DND-41 (cell line): ENCODE measurements at regions not wholly inside any gene's neighbourhood (a gene's known extent, or its start where the extent isn't known, plus 50 kb on each side); places are given as distances from the start of the nearest gene placed in this dataset.
"Not testable (repeated sequence)": the region's sequence is repeated elsewhere in the genome, so short reads cannot be mapped to it uniquely, and the experiment has no call there.

Source experiments
- ATAC-seq: fragments of 200-7000 bp; cut with Tn5 transposase; 3 replicates; pipeline ENCODE4 v1.9.1; 2021; ENCODE audit warnings: low read depth; ENCODE audit not compliant: insufficient read depth
- DNase-seq: peaks from one replicate; pipeline ENCODE4 v3.0.0-alpha.2; 2020
- H2AFZ ChIP-seq: 2 replicates; pipeline ENCODE4 v1.6.0; 2012; ENCODE audit warnings: low read depth, low read length
- H3K27ac ChIP-seq: 2 replicates; pipeline ENCODE4 v1.5.1; 2012; ENCODE audit warnings: low read length, inconsistent platforms
- H3K27me3 ChIP-seq: fragments of 200-600 bp; sonication (generic); 2 replicates; pipeline ENCODE4 v1.6.0; 2012; ENCODE audit warnings: low read length, mild to moderate bottlenecking, inconsistent platforms; ENCODE audit not compliant: insufficient read depth, poor library complexity
- H3K36me3 ChIP-seq: 2 replicates; pipeline ENCODE4 v1.5.1; 2012; ENCODE audit warnings: low read length, inconsistent platforms; ENCODE audit not compliant: insufficient read depth
- H3K4me1 ChIP-seq: 2 replicates; pipeline ENCODE4 v1.5.1; 2012; ENCODE audit warnings: mild to moderate bottlenecking, low read length; ENCODE audit not compliant: insufficient read depth
- H3K4me2 ChIP-seq: 2 replicates; pipeline ENCODE4 v1.6.0; 2012; ENCODE audit warnings: mild to moderate bottlenecking, moderate library complexity, low read length, inconsistent platforms; ENCODE audit not compliant: insufficient read depth
- H3K4me3 ChIP-seq, 2 experiments: fragments of 200-600 bp in 1 of 2; shearing (Covaris generic) in 1 of 2; 2 replicates each; pipeline ENCODE4 v1.5.1; 2012 to 2016; ENCODE audit warnings: inconsistent platforms in 2 of 2, low read length in 2 of 2, mild to moderate bottlenecking in 2 of 2, low read depth in 1 of 2, moderate library complexity in 1 of 2
- H3K79me2 ChIP-seq: 2 replicates; pipeline ENCODE4 v1.6.0; 2012; ENCODE audit warnings: low read length, inconsistent platforms; ENCODE audit not compliant: insufficient read depth
- H3K9ac ChIP-seq: 2 replicates; pipeline ENCODE4 v1.6.0; 2012; ENCODE audit warnings: low read depth, mild to moderate bottlenecking, inconsistent platforms, low read length, moderate library complexity
- H3K9me3 ChIP-seq: 2 replicates; pipeline ENCODE4 v1.5.1; 2012; ENCODE audit warnings: low read length, moderate library complexity, mild to moderate bottlenecking, inconsistent platforms; ENCODE audit not compliant: insufficient read depth, severe bottlenecking
- H4K20me1 ChIP-seq: 2 replicates; pipeline ENCODE4 v1.6.0; 2012; ENCODE audit warnings: low read length; ENCODE audit not compliant: insufficient read depth
- EZH2 ChIP-seq: IDR thresholded peaks from 3 replicates; pipeline ENCODE4 v1.6.1; 2012; ENCODE audit warnings: borderline replicate concordance, low read depth, mild to moderate bottlenecking, moderate library complexity, low read length, inconsistent platforms; ENCODE audit not compliant: severe bottlenecking
- TF ChIP-seq, protein P1 (sequence below): IDR thresholded peaks from 2 replicates; pipeline ENCODE4 v1.5.1; 2012; ENCODE audit warnings: borderline replicate concordance, low read length, moderate library complexity, mild to moderate bottlenecking; ENCODE audit not compliant: poor library complexity, severe bottlenecking; ENCODE audit errors: extremely low read depth

GRCh38 chr21:35796844-35797243 is 263.5 kb downstream of the SETD4 start:
- Histone ChIP-seq H3K36me3 (no peaks in the 10 kb centered on the region), H3K4me1 (peaks cover 23% of the 10 kb centered on the region), H3K9me3 (no peaks in the 10 kb centered on the region), H3K9ac (no peak overlapping the region), H3K27ac (no peak overlapping the region), H4K20me1 (no peaks in the 10 kb centered on the region), H3K4me2 (no peak overlapping the region), H3K4me3 (no peak overlapping the region), H3K79me2 (no peaks in the 10 kb centered on the region), H2AFZ (no peak overlapping the region), H3K27me3 (no peaks in the 10 kb centered on the region)
- DNase-seq, result no peak
- no peak for ATAC-seq
- TF ChIP-seq EZH2, result no peak
- TF ChIP-seq, protein P1, sequence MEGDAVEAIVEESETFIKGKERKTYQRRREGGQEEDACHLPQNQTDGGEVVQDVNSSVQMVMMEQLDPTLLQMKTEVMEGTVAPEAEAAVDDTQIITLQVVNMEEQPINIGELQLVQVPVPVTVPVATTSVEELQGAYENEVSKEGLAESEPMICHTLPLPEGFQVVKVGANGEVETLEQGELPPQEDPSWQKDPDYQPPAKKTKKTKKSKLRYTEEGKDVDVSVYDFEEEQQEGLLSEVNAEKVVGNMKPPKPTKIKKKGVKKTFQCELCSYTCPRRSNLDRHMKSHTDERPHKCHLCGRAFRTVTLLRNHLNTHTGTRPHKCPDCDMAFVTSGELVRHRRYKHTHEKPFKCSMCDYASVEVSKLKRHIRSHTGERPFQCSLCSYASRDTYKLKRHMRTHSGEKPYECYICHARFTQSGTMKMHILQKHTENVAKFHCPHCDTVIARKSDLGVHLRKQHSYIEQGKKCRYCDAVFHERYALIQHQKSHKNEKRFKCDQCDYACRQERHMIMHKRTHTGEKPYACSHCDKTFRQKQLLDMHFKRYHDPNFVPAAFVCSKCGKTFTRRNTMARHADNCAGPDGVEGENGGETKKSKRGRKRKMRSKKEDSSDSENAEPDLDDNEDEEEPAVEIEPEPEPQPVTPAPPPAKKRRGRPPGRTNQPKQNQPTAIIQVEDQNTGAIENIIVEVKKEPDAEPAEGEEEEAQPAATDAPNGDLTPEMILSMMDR, result no peak

- not testable (repeated sequence) for H3K79me2 ChIP-seq, ATAC-seq, H2AFZ ChIP-seq, H3K36me3 ChIP-seq, H3K27me3 ChIP-seq, H4K20me1 ChIP-seq, DNase-seq, H3K4me3 ChIP-seq, H3K4me1 ChIP-seq, H3K9me3 ChIP-seq, H3K9ac ChIP-seq, H3K4me2 ChIP-seq, H3K27ac ChIP-seq
These were observed 265.8 kb downstream of the SETD4 start for GRCh38 chr21:35794527-35794926.

DNA sequence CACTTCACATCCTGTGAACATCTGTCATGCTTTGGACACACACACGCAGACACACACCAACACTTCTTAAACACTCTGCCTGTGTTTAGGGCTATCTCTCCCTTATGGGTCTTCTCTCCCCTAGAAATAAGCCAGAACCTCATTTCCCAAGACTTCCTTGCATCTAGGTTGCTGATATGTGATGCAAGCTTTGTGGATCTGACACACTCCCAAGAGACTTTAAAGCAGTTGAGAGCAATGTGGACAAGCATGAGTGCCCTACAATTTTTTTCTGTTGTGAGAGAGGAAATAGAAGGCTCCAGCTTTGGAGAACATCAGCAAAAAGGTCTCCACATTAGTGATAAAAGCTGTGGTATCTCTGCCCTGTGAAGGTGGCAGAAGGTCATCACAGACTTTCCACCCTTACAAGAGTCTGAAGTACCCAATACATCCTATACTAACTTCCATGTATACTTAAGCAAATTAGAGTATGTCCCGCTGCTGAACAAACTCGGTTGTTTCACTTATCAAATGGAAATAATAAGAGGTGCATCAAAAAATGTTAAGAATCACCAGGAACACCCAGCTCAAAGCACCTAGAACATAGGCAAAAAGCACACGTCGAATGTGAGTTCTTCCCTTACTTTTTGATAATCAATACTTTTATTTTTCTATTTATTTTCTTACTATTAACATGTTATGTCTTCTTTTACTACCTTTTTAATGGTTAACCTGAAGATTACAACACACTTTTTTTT is 267.6 kb downstream of the SETD4 start:
- DNase-seq, result no peak
- H3K9me3 ChIP-seq, result peaks cover 6% of the 10 kb centered on the region
- no peak overlapping the region for H2AFZ ChIP-seq
- H3K4me1 ChIP-seq, result peaks cover 6% of the 10 kb centered on the region
- H3K79me2 ChIP-seq, result no peaks in the 10 kb centered on the region
- no peaks in the 10 kb centered on the region for H3K36me3 ChIP-seq
- no peaks in the 10 kb centered on the region for H4K20me1 ChIP-seq
- ATAC-seq, result peak; percentile 33; the same call in 1 of the 3 replicates
- no peak overlapping the region for H3K4me3 ChIP-seq
- TF ChIP-seq EZH2, result no peak
- TF ChIP-seq, protein P1, result no peak
- H3K27me3 ChIP-seq, result no peaks in the 10 kb centered on the region
- H3K27ac ChIP-seq, result no peak overlapping the region
- no peak overlapping the region for H3K9ac ChIP-seq
- no peak overlapping the region for H3K4me2 ChIP-seq

GRCh38 chr21:35791541-35792325 is 268.6 kb downstream of the SETD4 start:
- TF ChIP-seq EZH2, result no peak
- TF ChIP-seq, protein P1, result no peak
- DNase-seq, result no peak
- H3K4me2 ChIP-seq, result no peak overlapping the region
- H3K4me1 ChIP-seq, result peaks cover 6% of the 10 kb centered on the region
- H4K20me1 ChIP-seq, result no peaks in the 10 kb centered on the region
- ATAC-seq, result no peak
- H3K9me3 ChIP-seq, result peaks cover 6% of the 10 kb centered on the region
- H3K79me2 ChIP-seq, result no peaks in the 10 kb centered on the region
- no peak overlapping the region for H3K9ac ChIP-seq
- no peak overlapping the region for H3K27ac ChIP-seq
- H2AFZ ChIP-seq, result no peak overlapping the region
- H3K36me3 ChIP-seq, result no peaks in the 10 kb centered on the region
- H3K27me3 ChIP-seq, result no peaks in the 10 kb centered on the region
- no peak overlapping the region for H3K4me3 ChIP-seq
